ENCODE measurements at regions not wholly inside any gene's neighbourhood (a gene's known extent, or its start where the extent isn't known, plus 50 kb on each side); places are given as distances from the start of the nearest gene placed in this dataset.

DNA sequence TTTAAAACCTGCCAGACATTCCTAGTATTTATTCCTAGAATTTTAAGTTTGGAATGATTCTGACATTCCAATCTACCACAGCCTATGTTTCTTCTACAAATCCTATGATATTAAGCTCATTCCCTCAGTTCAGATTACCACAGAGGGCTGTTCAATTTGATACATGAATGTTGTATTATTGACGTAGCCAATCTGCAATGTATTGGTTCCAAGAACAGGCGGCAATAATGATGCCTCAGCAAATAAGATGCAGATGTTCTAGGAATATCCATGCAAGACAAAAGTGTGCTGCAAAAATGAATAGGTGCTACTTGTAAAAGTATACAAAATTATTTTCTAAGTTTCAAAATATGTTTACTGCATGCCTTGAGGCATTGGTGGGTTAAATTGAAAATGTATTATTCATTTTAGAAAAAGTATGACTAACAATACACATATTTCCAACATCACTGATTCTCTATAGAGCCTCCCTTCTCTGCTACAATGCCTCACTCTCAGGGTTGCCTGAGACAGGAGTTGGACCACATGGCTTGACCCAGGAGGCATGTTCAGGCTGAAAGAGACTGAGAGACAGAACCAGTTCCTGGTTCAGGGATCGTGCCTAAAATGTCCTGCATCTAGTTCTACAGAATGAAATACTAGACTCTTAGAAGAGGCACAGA lies 94.1 kb upstream of the CREB5 start:
- H3K36me3 ChIP-seq (ENCODE audit: control insufficient read depth, insufficient read depth, low read length) = no peaks in the 10 kb centered on the region
- no peak for ATAC-seq
- peaks cover 34% of the 10 kb centered on the region for H3K27me3 ChIP-seq (ENCODE audit: control insufficient read depth, insufficient read depth, low read length)
- no TSS peak for BruUV-seq (replicated peaks)
- no peaks in the 10 kb centered on the region for H3K9me3 ChIP-seq (ENCODE audit: control insufficient read depth, insufficient read depth, low read depth, low read length)
- TF ChIP-seq SIN3A (IDR thresholded peaks at IDR 0.05; ENCODE audit: borderline replicate concordance, insufficient read depth, low read depth, low read length) (no peak), TCF7L2 (IDR thresholded peaks at IDR 0.05; ENCODE audit: low read depth, low read length) (no peak), POLR2AphosphoS5 (IDR thresholded peaks at IDR 0.05; ENCODE audit: low read depth, low read length) (no peak)
- TF ChIP-seq, protein P1, sequence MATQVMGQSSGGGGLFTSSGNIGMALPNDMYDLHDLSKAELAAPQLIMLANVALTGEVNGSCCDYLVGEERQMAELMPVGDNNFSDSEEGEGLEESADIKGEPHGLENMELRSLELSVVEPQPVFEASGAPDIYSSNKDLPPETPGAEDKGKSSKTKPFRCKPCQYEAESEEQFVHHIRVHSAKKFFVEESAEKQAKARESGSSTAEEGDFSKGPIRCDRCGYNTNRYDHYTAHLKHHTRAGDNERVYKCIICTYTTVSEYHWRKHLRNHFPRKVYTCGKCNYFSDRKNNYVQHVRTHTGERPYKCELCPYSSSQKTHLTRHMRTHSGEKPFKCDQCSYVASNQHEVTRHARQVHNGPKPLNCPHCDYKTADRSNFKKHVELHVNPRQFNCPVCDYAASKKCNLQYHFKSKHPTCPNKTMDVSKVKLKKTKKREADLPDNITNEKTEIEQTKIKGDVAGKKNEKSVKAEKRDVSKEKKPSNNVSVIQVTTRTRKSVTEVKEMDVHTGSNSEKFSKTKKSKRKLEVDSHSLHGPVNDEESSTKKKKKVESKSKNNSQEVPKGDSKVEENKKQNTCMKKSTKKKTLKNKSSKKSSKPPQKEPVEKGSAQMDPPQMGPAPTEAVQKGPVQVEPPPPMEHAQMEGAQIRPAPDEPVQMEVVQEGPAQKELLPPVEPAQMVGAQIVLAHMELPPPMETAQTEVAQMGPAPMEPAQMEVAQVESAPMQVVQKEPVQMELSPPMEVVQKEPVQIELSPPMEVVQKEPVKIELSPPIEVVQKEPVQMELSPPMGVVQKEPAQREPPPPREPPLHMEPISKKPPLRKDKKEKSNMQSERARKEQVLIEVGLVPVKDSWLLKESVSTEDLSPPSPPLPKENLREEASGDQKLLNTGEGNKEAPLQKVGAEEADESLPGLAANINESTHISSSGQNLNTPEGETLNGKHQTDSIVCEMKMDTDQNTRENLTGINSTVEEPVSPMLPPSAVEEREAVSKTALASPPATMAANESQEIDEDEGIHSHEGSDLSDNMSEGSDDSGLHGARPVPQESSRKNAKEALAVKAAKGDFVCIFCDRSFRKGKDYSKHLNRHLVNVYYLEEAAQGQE (IDR thresholded peaks at IDR 0.05; ENCODE audit: insufficient read depth in 1 of 2, low read depth in 2 of 2, low read length in 1 of 2) = no peak
- TF ChIP-seq, protein P2, sequence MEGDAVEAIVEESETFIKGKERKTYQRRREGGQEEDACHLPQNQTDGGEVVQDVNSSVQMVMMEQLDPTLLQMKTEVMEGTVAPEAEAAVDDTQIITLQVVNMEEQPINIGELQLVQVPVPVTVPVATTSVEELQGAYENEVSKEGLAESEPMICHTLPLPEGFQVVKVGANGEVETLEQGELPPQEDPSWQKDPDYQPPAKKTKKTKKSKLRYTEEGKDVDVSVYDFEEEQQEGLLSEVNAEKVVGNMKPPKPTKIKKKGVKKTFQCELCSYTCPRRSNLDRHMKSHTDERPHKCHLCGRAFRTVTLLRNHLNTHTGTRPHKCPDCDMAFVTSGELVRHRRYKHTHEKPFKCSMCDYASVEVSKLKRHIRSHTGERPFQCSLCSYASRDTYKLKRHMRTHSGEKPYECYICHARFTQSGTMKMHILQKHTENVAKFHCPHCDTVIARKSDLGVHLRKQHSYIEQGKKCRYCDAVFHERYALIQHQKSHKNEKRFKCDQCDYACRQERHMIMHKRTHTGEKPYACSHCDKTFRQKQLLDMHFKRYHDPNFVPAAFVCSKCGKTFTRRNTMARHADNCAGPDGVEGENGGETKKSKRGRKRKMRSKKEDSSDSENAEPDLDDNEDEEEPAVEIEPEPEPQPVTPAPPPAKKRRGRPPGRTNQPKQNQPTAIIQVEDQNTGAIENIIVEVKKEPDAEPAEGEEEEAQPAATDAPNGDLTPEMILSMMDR (IDR thresholded peaks at IDR 0.05) = no peak
- no peak for DNase-seq (ENCODE audit: low read depth, low spot score)
- CTCF ChIA-PET = no interaction called here
- POLR2A ChIA-PET = no interaction called here
- in situ Hi-C loops (cut with HindIII; ENCODE audit: low pct_unique_long_range_greater_than_20kb, low sequenced_read_pairs) = no loop called here
- no peak overlapping the region for H3K4me3 ChIP-seq (ENCODE audit: low read depth in 2 of 2, low read length in 2 of 2)
- intact Hi-C loops (cut with micrococcal nuclease; ENCODE audit: unreplicated experiment) = no loop called here
- H3K4me1 ChIP-seq (ENCODE audit: control insufficient read depth, insufficient read depth, low read length) = no peaks in the 10 kb centered on the region
- no peak overlapping the region for H3K27ac ChIP-seq (ENCODE audit: low read length)

DNA sequence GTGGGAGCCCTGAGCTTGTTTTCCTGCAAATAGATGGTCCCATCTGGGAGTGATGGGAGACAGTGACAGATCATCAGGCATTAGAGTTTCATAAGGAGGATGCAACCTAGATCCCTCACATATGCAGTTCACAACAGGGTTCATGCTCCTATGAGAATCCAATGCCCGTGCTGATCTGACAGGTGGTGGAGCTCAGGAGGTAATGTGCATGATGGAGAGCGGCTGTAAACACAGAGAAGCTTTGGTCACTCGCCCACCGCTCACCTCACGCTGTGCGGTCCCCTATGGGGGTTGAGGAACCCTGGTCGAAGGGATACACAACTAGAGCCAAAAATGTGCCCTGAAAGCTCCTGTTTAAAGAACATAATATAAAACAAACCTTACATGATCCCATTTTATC lies 88.5 kb upstream of the CREB5 start:
- intact Hi-C loops (cut with micrococcal nuclease; ENCODE audit: unreplicated experiment) (no loop called here), in situ Hi-C loops (cut with HindIII; ENCODE audit: low pct_unique_long_range_greater_than_20kb, low sequenced_read_pairs) (no loop called here)
- TF ChIP-seq TCF7L2 (IDR thresholded peaks at IDR 0.05; ENCODE audit: low read depth, low read length) = no peak
- TF ChIP-seq, protein P1 (IDR thresholded peaks at IDR 0.05; ENCODE audit: insufficient read depth in 1 of 2, low read depth in 2 of 2, low read length in 1 of 2) = no peak
- TF ChIP-seq, protein P2 (IDR thresholded peaks at IDR 0.05) = no peak
- no peak for TF ChIP-seq SIN3A (IDR thresholded peaks at IDR 0.05; ENCODE audit: borderline replicate concordance, insufficient read depth, low read depth, low read length)
- TF ChIP-seq POLR2AphosphoS5 (IDR thresholded peaks at IDR 0.05; ENCODE audit: low read depth, low read length) = no peak
- POLR2A ChIA-PET = interaction anchor here (0.5 to 0.6 kb wide), 3 partner anchors 97 to 722 kb away, joined by 3 to 13 read pairs (median 9); no protein-coding TSS in a partner anchor
- no peak for ATAC-seq
- no peak overlapping the region for H3K4me3 ChIP-seq (ENCODE audit: low read depth in 2 of 2, low read length in 2 of 2)
- CTCF ChIA-PET = no interaction called here
- H3K27me3 ChIP-seq (ENCODE audit: control insufficient read depth, insufficient read depth, low read length) = peaks cover 6% of the 10 kb centered on the region
- H3K4me1 ChIP-seq (ENCODE audit: control insufficient read depth, insufficient read depth, low read length) = no peaks in the 10 kb centered on the region
- no TSS peak for BruUV-seq (replicated peaks)
- H3K27ac ChIP-seq (ENCODE audit: low read length) = no peak overlapping the region
- no peak for DNase-seq (ENCODE audit: low read depth, low spot score)
- no peaks in the 10 kb centered on the region for H3K36me3 ChIP-seq (ENCODE audit: control insufficient read depth, insufficient read depth, low read length)
- no peaks in the 10 kb centered on the region for H3K9me3 ChIP-seq (ENCODE audit: control insufficient read depth, insufficient read depth, low read depth, low read length)

Measured in Panc1 (cell line).